Stimulated activated CD4-positive, alpha-beta T cell treated with anti-CD3 and anti-CD28 coated beads, TNF-alpha, amount 100 ng/mL, for 48 hours (primary cell): ENCODE measurements at regions not wholly inside any gene's neighbourhood (a gene's known extent, or its start where the extent isn't known, plus 50 kb on each side); places are given as distances from the start of the nearest gene placed in this dataset.
"Not testable (repeated sequence)": the region's sequence is repeated elsewhere in the genome, so short reads cannot be mapped to it uniquely, and the experiment has no call there.

ENCODE experiments used
- DNase-seq, 3 donors: peaks; one replicate each; pipeline ENCODE4 v3.0.0-alpha.2; 2020; ENCODE audit warnings: low read depth in 3 of 3

DNA sequence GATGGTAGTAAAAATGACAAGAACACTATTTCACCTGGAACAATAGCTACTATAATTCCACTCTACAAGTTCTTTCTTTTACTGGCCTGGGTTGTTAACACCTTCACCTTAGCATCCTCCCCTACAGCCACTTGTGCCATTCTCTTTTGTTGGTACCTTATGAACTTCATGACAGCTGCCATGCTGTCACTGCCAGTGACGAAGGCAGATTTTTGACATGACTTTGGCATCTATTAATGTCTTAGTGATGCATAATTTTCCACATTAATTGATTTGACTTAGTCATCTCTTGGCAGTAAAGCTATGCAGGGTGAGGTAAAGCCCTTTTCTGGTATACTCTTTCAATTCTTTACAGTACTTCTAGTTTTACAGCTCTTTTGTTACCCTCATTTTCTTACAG lies 207.9 kb downstream of the TANC2 start:
- DNase-seq = no peak

DNA sequence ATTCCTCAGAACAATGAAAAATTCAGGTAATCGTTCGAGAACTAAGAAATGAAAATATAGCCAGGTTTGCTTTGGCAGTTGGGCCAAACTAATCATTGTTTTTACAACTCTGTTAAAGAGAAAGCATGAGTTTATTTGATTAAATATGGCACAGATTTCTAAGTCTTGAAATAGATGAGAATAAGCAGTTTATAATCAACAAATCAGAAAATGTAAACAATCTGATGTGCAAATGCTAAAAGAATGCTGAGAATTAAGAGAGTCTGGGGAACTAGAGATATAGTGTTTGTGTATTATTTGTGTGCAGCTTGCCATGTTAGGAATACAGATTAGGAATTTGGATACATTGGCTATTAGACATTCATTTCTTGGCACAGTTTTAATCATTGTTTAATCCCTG lies 212.5 kb downstream of the TANC2 start:
- DNase-seq = no peak

DNA sequence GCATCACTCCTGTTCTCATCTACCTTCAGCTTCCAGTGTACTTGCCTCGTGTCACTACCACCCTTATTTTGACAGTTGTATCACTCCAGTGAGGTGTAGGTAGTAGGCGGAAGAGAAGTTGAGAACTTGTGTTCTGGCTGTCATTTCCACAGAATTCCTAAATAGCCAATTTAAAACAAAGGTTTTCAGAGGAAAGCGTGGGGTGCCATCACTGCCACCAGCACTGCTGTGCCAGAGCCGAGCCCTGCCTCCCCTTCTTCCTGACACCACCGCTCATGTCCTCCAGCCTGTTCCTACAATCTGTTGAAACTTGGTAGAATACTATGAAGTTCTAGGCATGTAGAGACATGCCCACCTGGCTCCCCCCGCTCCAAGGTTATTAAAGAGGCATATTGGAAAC lies 215.8 kb downstream of the TANC2 start:
- no peak for DNase-seq

DNA sequence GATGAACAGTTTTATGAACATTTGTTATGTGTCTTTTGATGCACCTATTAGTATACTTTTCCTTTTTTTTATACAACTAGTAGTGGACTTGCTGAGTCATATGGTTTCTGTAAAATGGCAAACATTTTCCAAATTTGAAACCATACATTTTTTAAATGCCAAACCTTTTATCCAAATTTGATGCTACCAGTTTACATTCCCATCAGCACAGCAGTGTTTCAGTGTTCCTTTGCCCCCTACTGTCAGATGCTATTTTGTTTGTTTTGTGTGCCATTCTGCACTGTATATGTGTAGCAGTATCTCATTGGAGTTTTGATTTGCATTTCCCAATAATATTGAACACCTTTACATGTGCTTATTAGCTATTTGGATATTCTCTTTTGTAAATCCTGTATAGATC lies 219.4 kb downstream of the TANC2 start:
- DNase-seq = no peak

DNA sequence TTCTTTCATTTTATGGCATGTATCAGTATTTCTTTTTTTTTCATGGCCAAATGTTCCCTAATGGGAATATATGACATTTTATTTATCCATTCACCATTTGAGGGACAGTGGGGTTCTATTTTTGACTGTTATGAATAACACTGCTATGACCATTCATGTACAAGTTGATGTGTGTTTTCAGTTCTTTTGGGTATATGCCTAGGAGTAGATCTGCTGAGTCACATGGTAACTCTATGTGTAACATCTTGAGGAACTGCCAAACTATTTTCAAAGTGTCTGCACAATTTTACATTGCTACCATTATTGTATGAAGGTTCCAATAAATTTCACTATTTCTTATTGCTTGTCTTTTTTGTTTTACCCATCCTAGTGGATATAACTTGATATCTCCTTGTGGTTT lies 223.0 kb downstream of the TANC2 start:
- DNase-seq = no peak

DNA sequence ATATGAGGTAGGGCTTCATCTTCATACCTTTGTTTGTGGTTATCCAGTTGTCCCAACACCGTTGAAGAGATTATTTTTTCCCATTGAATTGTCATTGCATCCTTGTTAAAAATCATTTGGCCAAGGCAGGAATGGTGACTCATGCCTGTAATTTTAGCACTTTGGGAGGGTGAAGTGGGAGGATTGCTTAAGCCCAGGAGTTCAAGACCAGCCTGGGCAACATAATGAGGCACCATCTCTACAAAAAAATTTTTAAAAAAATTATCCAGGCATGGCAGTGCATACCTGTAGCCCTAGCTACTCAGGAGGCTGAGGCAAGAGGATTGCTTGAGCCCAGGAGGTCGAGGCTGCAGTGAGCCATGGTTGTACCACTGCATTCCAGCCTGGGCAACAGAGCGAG lies 223.9 kb downstream of the TANC2 start:
- no peak for DNase-seq

DNA sequence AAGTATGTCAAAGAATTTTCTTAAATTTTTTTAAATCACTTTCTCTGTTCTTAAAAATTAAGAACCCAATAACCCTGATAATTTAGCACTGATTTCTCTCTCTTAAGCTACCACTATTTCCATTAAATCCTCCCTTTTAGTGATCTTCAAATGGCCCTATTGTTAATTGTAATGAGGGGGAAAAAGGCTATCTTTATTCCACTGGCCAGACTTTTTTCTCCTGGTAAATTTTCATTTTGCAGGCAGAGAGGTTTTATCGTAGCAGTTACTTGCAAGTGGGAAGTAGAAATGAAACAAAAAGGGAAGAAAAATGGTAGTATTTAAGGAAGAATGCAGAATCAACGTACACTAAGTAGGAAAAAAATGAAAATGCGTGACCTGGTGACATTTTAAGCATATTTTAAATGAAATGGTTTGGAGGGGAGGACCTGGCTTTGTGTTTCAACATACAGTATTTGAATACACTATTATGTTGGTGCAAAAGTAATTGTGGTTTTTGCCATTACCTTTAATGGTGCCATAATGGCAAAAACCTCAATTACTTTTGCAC lies 224.9 kb downstream of the TANC2 start:
- no peak for DNase-seq

DNA sequence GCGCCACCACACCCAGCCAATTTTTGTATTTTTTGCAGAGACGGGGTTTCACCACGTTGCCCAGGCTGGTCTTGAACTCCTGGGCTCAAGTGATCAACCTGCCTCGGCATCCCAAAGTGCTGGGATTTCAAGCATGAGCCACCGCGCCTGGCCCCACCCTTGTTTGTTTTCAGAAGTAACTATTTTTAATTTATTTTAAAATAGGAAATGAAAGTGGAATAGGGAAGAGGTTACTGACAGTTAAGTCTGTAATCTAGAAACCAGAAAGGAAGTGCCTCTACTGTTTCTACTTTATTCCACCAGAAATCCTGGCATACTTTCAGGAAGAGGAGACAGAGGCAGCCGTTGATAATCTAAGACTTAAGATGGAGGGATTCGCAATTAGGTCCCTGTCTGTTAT lies 225.6 kb downstream of the TANC2 start:
- DNase-seq = no peak

DNA sequence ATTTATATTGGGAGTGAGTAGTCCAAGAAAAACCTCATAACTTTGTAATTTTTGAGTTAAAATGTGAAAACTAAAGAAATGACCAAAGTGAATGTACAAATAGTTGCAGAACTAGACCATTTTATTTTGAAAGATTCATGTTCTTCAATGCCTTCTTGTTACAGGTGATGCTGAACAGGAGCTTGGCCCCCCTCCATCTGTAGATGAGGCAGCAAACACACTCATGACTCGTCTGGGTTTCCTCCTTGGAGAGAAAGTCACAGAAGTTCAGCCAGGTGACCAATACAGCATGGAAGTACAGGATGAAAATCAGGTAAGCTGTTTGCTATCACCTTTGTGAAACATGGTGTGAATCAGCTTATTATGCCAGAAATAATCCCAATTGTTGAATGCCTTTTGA lies 227.8 kb downstream of the TANC2 start:
- no peak for DNase-seq

DNA sequence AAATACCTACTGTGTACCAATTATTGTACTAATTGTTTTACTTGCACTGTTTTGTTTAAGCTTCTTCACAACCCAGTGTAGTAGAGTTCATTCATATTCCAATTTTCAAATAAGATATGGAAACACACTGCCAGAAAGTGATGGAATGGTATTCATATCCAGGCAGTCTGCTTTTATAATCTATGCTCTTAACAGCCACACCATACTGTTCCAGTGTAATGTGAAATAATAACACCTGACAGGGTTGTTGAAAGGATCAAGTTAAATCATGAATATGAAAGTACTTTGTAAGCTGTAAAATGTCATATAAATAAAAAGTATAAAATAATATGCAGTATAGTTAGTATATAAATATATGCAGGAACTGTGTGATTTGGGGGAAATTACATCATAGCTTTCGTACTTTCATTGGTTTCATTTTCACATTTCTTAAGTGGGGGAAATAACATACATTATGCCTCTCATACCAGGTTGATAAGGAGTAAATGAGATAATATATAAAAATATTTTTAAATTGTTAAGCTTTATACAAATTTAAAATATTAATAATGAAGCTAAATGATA lies 230.8 kb downstream of the TANC2 start:
- DNase-seq = no peak

DNA sequence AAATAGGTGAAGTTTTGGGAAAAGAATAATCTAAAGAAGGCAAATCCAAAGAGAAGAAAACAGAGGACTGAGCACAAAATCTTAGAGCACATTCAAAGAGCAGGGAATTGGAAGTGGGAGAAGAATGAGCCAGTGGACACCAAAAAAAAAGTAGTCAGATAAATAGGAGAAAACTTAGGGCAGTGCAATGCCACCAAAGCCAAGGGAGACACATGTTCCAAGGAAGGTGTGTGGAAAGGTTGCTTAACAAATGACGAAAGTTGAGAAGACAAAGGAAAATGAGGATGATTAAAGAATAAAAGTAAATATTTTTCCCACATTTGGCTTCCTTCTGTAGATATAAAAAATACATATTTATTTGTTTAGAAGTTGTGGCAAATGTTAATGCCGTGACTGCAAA lies 237.6 kb downstream of the TANC2 start:
- DNase-seq = no peak

DNA sequence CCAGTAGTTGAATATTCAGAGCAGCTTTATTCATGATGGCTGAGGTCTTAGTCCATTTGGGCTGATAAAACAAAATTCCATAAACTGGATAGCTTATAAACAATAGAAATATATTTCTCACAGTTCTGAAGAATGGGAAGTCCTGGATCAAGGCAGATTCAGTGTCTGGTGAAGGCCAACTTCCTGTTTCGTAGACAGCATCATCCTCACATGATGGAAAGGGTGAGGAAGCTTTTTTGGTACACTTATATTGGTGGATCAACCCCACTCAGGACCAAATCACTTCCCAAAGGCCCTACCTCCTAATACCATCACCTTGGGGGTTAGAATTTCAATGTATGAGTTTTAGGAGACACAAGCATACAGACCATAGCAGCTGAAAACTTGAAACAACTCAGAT lies 224.2 kb downstream of the CYB561 start:
- DNase-seq = no peak

DNA sequence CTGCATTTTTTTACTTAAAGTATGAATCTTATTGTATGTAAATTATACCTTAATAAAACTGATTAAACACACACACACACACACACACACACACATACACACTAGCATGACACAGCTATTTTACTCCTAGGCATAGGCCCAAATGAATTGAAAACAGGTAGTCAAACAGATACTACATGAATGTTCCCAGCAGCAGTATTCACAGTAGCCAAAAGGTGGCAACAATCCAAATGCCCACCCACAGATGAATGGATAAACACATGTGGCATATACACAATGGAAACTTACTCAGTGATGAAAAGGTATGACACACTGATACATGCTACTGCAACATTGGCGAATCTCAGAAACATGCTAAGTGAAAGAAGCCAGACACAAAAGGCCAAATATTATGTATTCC lies 223.5 kb downstream of the CYB561 start:
- peak in 1 of 3 donors; percentile 21 for DNase-seq

DNA sequence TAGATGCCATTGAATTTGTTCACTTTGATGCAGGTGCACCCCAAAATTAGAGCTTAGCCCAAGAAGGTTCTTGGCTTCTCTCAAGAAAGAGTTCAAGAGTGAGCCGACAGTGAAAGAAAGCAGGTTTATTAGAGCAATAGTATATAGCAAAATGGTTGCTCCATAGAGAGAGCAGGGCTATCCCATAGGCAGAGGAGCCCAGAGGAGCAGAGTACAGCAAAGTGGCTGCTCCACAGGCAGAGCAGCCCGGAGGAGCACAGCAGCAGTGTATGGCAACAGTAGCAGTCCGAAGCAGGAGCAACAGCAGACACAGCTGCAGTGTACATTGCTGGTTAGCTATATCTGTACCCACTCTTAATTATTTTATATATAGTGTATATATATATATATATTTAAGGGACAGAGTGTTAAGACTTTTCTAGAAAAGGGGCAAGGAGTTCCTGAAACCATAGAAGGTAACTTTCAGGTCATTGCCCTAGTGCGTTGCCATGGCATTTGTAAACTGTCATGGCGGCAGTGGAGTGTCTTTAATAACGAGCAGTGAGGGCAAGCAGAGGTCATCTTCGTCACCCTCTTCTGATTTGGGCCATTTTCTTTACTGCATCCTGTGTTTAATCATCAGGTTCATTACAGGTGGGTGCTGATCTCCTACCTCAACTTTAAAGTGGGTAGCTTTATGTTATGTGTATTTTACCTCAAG lies 222.7 kb downstream of the CYB561 start:
- DNase-seq = no peak

DNA sequence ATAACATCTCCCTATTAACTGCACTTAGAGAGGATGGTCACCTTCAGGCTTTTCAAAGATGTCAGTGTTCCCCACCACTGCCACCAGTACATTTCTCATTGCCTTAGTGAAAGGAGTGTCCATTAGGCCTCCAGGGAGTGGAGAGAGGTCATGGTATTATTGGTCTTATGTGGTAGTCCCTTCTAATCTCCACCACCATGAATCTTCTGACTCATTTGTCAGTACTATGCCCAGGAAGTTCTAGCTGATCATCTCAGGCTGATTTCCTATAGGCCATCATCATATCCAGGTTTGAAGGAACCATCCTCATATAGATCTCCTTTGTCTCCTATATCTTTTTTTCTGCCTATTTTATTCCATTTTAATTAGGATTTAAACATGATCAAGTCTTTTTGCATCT lies 221.5 kb downstream of the CYB561 start:
- no peak for DNase-seq

DNA sequence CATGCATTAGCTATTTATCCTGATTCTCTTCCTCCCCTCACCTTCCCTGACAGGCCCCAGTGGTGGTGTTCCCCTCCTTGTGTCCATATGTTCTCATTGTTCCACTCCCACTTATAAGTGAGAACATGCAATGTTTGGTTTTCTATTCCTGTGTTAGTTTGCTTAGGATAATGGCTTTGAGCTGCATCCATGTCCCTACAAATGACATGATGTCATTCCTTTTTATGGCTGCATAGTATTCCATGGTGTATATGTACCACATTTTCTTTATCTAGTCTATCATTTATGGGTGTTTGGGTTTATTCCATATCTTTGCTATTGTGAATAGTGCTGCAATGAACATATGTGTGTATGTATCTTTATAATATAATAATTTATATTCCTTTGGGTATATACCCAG lies 219.4 kb downstream of the CYB561 start:
- not testable (repeated sequence) for DNase-seq

DNA sequence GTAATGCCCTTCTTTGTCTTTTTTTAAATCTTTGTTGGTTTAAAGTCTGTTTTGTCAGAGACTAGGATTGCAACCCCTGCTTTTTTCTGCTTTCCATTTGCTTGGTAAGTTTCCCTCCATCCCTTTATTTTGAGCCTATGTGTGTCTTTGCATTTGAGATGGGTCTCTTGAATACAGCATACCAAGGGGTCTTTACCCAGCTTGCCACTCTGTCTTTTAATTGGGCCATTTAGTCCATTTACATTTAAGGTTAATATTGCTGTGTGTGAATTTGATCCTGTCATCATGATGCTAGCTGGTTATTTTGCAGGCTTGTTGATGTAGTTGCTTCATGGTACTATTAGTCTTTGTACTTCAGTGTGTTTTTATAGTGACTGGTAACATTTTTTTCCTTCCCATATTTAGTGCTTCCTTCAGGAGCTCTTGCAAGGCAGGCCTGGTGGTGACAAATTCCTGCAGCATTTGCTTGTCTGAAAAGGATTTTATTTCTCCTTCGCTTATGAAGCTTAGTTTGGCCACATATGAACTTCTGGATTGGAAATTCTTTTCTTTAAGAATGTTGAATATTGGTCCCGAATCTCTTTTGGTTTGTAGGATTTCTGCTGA lies 215.0 kb downstream of the CYB561 start:
- DNase-seq = not testable (repeated sequence)

DNA sequence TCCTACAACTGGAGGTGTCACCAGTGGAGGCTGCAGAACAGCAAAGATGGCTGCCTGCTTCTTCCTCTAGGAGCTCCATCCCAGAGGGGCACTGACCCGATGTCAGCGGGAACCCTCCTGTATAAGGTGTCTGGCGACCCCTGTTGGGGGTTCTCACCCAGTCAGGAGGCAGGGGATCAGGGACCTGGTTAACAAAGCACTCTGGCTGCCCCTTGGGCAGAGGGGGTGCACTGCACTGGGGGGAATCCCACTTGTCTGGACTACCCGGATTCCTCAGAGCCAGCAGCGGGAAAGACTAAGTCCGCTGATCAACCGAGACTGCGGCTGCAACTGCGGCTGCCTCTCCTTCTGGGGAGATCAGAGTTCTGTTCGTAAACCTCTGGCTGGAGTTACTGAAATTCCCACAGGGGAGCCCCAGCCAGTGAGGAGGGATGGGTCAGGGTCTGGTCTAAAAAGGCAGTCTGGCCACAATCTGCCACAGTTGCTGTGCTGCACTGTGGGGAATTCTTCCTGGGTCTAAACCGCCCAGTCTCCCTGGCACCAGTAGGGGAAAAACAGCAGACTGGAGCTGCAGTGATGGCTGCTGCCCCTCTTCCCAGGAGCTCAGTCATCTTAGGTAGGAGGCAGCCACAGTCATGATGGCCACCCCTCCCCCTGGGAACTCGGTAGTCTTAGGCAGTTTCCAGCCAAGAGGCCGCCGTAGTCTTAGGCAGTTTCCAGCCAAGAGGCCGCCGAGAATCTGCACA lies 213.4 kb downstream of the CYB561 start:
- DNase-seq = no peak

DNA sequence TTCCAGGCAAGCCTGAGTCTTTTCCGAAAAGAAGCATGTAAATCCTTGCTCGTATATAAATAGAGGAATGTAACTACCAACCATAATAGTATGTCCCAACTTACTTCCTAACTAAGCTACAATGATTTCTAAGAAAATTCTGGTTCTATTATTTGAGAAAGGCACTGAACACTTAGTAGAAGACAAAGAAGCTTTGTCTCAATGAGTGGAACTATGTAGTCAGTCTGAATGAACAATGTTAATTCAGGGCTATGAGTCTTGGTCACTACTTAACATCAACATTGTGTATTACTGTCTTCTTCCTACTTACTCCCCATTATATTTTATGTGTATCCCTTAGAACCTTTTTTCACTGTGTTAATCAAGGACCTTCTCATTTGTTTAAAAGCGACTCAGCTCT lies 206.0 kb downstream of the CYB561 start:
- no peak for DNase-seq

DNA sequence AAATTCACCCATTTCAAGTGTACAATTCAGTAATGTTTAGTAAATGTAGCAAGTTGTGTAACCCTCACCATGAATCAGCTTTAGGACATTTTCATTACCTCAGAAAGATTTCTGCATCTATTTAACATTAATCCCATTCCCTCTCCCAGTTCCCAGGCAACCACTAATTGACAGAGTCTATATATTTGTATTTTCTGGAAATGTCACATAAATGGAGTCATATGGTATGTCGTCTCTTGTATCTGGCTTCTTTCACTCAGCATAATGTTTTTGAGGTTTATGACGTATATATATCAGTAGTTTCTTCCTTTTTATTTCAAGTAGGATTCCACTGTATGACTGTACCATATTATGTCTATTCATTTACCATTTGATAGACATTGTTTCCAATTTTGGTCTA lies 199.8 kb downstream of the CYB561 start:
- DNase-seq = no peak

DNA sequence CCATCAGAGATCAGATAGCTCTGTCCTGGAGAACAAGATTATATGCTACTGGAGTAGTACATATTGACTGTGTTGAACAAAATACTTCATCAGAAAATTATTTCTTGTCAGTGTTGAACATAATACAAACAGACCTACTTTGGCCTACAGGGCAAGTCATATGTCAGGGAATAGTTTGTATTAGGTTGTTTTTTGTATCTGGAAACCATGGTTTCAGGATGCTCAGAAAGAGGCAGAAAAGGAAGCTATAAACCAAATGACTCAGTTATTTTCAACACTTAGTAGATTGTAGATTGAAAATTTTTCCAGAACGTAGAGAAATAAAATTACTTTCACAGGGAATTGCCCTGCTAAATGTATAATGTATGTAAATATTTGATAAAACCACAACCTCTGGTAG lies 198.4 kb downstream of the CYB561 start:
- no peak for DNase-seq

DNA sequence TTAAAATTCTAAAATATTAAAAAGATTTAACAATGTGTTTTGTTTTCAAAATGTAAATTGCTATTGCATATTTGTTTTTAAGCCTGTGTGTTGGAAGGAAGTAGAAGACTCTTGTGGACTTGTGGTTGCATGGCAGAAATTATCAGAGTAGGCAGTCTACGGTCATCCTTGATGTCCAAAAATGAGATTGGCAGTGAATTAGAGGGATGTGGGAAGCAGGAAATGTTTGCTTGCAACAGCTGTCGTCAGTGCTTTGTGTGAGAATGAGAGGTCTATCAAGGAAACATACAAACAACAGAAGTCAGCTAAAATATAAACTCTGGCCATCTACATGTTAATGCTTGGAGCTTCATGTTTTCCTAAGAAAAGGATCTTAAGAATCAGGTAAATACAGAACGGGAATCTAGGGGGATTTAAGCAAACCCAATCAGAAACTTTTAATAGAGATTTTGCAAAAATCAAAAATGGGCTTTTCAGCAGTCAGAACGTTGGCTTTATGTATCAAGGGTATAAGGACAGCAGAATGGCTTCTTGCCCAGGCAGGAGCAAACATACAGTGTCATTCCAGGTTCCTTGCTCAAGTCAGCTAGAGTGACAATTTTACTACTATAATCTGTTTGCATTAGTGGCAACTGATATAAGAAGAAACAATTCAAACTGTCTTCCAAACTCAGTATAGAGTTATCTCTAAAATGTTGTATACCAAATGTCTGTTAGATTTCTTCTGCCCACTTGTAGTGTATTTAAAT lies 196.7 kb downstream of the CYB561 start:
- no peak for DNase-seq
